HFFc6 (cell line): ENCODE measurements at regions not wholly inside any gene's neighbourhood (a gene's known extent, or its start where the extent isn't known, plus 50 kb on each side); places are given as distances from the start of the nearest gene placed in this dataset.
"Not testable (repeated sequence)": the region's sequence is repeated elsewhere in the genome, so short reads cannot be mapped to it uniquely, and the experiment has no call there.

Source experiments
- DNase-seq: peaks from one replicate; pipeline ENCODE4 v3.0.0-alpha.2; 2018
- H3K27ac Mint-ChIP-seq: 2 replicates; pipeline ENCODE4 v1.8.0; 2020; ENCODE audit warnings: mild to moderate bottlenecking, mixed read lengths
- H3K27me3 Mint-ChIP-seq: 2 replicates; pipeline ENCODE4 v1.8.0; 2021; ENCODE audit warnings: mild to moderate bottlenecking, moderate library complexity, mixed read lengths; ENCODE audit not compliant: insufficient read depth
- H3K36me3 Mint-ChIP-seq: 2 replicates; pipeline ENCODE4 v1.8.0; 2021; ENCODE audit warnings: low read depth, mixed read lengths
- H3K4me1 Mint-ChIP-seq: 2 replicates; pipeline ENCODE4 v1.8.0; 2020; ENCODE audit warnings: low read depth, mixed read lengths
- H3K4me3 Mint-ChIP-seq: 2 replicates; pipeline ENCODE4 v1.8.0; 2020; ENCODE audit warnings: mild to moderate bottlenecking, moderate library complexity, mixed read lengths
- H3K9me3 Mint-ChIP-seq: 2 replicates; pipeline ENCODE4 v1.8.0; 2020; ENCODE audit warnings: mild to moderate bottlenecking, mixed read lengths
- TF ChIP-seq, protein P1 (sequence below): fragments of 200-600 bp; sonication (generic); IDR thresholded peaks from 2 replicates; pipeline ENCODE4 v1.5.0; 2021; ENCODE audit warnings: antibody characterized with exemption, mild to moderate bottlenecking

- Mint-ChIP-seq H3K4me3 (no peak overlapping the region), H3K36me3 (no peaks in the 10 kb centered on the region), H3K9me3 (peaks cover 18% of the 10 kb centered on the region), H3K27me3 (no peaks in the 10 kb centered on the region; the same call in 1 of the 2 replicates), H3K27ac (no peak overlapping the region), H3K4me1 (no peaks in the 10 kb centered on the region; the same call in 1 of the 2 replicates)
- no peak for DNase-seq
- TF ChIP-seq, protein P1, sequence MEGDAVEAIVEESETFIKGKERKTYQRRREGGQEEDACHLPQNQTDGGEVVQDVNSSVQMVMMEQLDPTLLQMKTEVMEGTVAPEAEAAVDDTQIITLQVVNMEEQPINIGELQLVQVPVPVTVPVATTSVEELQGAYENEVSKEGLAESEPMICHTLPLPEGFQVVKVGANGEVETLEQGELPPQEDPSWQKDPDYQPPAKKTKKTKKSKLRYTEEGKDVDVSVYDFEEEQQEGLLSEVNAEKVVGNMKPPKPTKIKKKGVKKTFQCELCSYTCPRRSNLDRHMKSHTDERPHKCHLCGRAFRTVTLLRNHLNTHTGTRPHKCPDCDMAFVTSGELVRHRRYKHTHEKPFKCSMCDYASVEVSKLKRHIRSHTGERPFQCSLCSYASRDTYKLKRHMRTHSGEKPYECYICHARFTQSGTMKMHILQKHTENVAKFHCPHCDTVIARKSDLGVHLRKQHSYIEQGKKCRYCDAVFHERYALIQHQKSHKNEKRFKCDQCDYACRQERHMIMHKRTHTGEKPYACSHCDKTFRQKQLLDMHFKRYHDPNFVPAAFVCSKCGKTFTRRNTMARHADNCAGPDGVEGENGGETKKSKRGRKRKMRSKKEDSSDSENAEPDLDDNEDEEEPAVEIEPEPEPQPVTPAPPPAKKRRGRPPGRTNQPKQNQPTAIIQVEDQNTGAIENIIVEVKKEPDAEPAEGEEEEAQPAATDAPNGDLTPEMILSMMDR: no peak
Measured at GRCh38 chr3:67943546-67943945, 289.1 kb upstream of the SUCLG2 start.

DNA sequence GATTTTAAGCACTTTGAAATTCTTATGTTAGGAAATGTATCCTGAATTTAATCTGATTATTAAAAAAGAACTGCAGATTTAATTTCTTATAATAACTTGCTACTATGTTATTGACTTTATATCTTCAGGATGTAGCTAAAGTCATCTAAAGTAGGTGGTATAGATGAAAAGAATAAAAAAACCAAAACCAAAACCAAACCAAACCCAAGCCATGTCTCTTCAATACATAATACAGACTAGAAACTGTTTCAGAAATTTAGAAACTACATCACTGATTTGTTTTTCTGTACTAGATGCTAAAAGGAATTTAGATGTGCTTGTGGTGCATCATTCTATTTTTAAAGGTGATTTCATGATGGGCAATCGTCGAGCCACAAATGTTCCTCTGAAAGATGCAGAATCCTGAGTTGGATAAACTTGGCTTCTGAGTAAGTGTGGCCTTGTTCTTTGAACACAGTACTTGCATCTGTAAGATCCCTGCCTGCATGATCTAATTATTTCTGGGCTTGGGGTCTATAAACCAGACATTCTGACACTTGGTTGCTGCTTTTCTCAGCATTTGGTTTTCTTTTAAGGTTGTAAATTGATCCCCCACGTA is 287.1 kb upstream of the SUCLG2 start:
- Mint-ChIP-seq H3K36me3 (no peaks in the 10 kb centered on the region), H3K9me3 (peaks cover 12% of the 10 kb centered on the region), H3K27ac (no peak overlapping the region), H3K27me3 (no peaks in the 10 kb centered on the region; the same call in 1 of the 2 replicates), H3K4me1 (no peaks in the 10 kb centered on the region; the same call in 1 of the 2 replicates), H3K4me3 (no peak overlapping the region; the same call in 1 of the 2 replicates)
- DNase-seq: no peak
- TF ChIP-seq, protein P1: no peak

DNA sequence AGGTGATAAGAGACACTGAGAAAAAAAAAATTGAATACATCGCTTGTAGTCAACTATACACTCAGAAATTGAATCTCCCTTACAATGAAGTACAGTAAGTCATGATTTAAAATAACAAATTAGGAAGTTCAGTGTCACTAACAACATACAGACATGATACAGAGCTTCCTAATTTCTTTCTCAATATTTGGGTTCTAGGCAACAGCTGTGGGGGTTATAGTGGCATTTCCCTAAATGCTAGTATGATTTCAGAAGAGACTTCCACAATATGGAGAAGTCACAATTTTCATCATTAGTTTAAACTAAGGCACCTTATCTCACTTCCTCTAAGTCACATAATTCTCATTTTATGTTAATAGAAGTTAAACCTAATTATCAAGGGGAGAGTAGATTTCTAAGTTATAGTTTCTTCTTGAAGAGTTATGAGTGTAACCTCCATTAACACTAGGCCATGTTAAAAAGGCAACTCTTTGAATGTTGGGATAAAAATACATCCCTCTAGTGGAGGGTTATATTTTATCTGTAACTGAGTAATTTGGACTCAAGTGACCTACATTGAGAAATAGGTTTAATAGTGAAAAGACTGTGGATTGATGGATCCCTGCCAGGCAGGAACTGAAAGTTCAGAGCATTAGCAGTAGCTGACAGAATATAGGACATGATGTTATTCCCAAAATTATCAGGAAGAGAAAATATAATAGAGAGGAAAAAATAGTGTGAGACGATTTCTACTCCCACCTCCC is 286.0 kb upstream of the SUCLG2 start:
- Mint-ChIP-seq H3K4me3 (no peak overlapping the region; the same call in 1 of the 2 replicates), H3K27ac (no peak overlapping the region), H3K36me3 (no peaks in the 10 kb centered on the region), H3K9me3 (peaks cover 15% of the 10 kb centered on the region), H3K4me1 (no peaks in the 10 kb centered on the region; the same call in 1 of the 2 replicates), H3K27me3 (no peaks in the 10 kb centered on the region; the same call in 1 of the 2 replicates)
- no peak for DNase-seq
- TF ChIP-seq, protein P1: peak; percentile 41

DNA sequence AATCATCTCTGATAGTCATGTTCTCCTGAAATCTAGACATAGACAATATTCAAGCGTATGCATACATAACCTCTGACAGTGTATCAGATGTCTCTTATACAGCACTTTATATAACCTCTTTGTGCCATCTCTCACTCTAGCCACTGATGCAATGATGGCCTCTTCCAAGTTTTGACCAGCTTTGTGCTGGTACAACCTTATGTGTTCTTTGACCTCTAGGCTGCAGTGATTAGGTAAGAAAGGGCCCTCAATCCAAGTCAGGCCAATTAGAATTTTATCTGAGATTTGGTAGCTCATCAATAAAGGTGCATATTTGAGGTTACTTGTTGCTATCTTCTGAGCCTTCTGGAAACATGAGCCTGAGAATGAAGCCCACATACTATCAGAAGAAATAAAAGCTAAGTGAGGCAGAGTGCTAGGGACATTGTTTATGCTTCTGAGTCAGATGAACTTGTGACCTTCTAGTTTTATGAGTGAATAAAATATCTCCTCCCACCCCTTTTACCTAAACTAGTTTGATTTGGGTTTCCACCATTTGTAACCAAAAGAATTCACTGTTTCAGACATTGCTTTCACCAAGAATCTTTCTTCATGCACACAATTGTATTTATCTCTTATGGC is 283.2 kb upstream of the SUCLG2 start:
- Mint-ChIP-seq H3K4me1 (no peaks in the 10 kb centered on the region; the same call in 1 of the 2 replicates), H3K27me3 (no peaks in the 10 kb centered on the region; the same call in 1 of the 2 replicates), H3K27ac (no peak overlapping the region), H3K36me3 (no peaks in the 10 kb centered on the region), H3K4me3 (no peak overlapping the region), H3K9me3 (peaks cover 21% of the 10 kb centered on the region; the same call in 1 of the 2 replicates)
- DNase-seq: no peak
- TF ChIP-seq, protein P1: no peak

DNA sequence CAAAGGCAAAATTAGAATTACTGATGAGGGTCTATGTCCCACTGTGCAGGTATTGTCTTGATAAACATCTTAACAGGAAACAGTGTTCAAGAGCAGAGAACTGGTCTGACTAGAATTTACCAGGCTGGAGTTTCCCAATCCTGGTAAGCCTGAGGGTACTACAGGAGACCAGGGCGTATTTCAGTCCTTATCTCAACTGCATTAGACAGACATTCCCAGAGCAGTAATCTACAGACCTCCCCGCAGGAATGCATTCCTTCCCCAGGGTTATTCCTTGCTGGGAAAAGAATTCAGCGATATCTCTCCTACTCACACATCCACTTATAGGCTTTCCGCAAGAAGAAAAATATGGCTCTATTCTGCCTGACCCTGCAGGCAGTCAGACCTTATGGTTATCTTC is 276.0 kb upstream of the SUCLG2 start:
- H3K27me3 Mint-ChIP-seq, H3K36me3 Mint-ChIP-seq, H3K27ac Mint-ChIP-seq, H3K4me3 Mint-ChIP-seq, H3K4me1 Mint-ChIP-seq, DNase-seq: not testable (repeated sequence)
- peaks cover 15% of the 10 kb centered on the region; the same call in 1 of the 2 replicates for H3K9me3 Mint-ChIP-seq

- Mint-ChIP-seq H3K4me1 (no peaks in the 10 kb centered on the region), H3K4me3 (no peak overlapping the region), H3K27ac (no peak overlapping the region), H3K27me3 (no peaks in the 10 kb centered on the region), H3K9me3 (no peaks in the 10 kb centered on the region; the same call in 1 of the 2 replicates), H3K36me3 (no peaks in the 10 kb centered on the region)
- no peak for DNase-seq
- TF ChIP-seq, protein P1: no peak
Measured at GRCh38 chr3:67923796-67924195, 269.4 kb upstream of the SUCLG2 start.
